ENCODE measurements at regions not wholly inside any gene's neighbourhood (a gene's known extent, or its start where the extent isn't known, plus 50 kb on each side); places are given as distances from the start of the nearest gene placed in this dataset.

DNA sequence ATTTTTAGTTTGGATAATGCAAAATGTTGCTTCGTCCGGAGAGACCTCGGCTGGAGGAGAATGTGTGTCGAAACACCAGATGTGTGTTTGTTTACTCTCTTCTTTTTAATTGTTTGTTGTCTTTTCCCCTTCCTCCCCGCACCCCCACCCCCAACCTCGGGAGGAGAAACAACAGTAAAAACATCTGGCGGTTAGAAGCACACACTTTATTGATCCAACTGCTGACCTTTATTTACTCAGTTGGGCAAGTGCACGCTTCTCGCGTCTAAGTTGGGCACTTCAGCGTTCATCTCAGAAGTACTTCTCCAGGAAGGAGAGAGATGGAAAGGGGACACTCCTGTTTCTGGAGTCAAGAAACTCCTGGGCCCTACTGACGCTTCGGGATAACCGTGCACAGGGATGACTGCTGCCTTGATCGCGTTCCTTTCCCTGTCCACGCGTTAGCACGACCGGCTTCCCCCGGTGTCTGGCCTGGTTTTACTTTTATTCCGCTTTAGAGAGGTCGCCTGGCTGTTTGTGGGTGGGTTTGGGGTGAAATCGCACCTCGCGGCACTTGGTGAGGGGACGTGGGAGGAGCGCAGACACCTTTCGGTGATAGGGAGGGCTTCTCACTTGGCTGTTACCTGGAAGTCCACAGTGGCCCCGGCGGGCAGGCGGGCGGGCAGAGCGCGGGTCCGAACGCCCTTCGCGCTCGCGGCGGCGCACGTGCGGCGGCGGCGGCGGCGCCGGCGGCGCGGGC is 168.3 kb upstream of the PPP1R3A start:
- no peak for TF ChIP-seq TEAD3 (CRISPR knock-in tag; optimal IDR thresholded peaks at IDR 0.05; ENCODE audit: borderline replicate concordance)
- no peak for TF ChIP-seq ZSCAN20 (CRISPR knock-in tag; IDR thresholded peaks at IDR 0.05; ENCODE audit: borderline replicate concordance)
- TF ChIP-seq ZNF280D (CRISPR knock-in tag; IDR thresholded peaks at IDR 0.05), result no peak
- no peak for TF ChIP-seq POLR2AphosphoS5 (IDR thresholded peaks at IDR 0.05; ENCODE audit: low read depth, low read length)
- no peak for TF ChIP-seq BCL3 (CRISPR knock-in tag; IDR thresholded peaks at IDR 0.05)
- TF ChIP-seq STAT5B (CRISPR knock-in tag; IDR thresholded peaks at IDR 0.05), result no peak
- TF ChIP-seq RXRB (CRISPR knock-in tag; IDR thresholded peaks at IDR 0.05; ENCODE audit: borderline replicate concordance), result no peak
